T-helper 2 cell (primary cell): ENCODE measurements at regions not wholly inside any gene's neighbourhood (a gene's known extent, or its start where the extent isn't known, plus 50 kb on each side); places are given as distances from the start of the nearest gene placed in this dataset.
"Not testable (repeated sequence)": the region's sequence is repeated elsewhere in the genome, so short reads cannot be mapped to it uniquely, and the experiment has no call there.

ENCODE experiments used
- DNase-seq, 5 experiments: peaks; one replicate each; pipeline versions ENCODE4 v3.0.0 to v3.0.0-alpha.2; 2012 to 2022

- no peak for DNase-seq
Measured at GRCh38 chr11:121358760-121359159, 66.2 kb downstream of the SC5D start.

DNA sequence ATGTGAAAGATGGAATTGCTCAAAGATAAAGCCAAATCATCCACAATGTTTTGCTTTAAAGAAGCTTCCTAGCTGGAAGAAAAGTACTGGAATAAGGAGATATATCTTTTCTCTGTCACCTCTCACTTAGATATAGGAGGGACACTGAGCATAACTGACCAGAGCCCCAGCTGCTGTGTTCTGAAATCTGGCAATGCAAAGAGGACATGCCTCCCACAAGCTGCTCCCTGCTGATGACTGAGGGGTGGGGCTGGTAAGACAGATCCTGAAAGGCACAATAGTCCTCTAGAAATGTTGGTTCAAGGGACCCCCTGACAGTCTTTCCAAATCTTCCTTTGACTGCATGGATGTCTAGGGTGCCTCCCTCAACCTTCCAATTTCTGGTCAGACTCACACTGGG lies 67.0 kb downstream of the SC5D start:
- no peak for DNase-seq

- not testable (repeated sequence) for DNase-seq
Measured at GRCh38 chr11:121362955-121363354, 70.4 kb downstream of the SC5D start.

- DNase-seq, result no peak
Measured at GRCh38 chr11:121365304-121365703, 72.7 kb downstream of the SC5D start.

GRCh38 chr11:121366038-121366437 lies 73.5 kb downstream of the SC5D start:
- DNase-seq, result no peak

DNA sequence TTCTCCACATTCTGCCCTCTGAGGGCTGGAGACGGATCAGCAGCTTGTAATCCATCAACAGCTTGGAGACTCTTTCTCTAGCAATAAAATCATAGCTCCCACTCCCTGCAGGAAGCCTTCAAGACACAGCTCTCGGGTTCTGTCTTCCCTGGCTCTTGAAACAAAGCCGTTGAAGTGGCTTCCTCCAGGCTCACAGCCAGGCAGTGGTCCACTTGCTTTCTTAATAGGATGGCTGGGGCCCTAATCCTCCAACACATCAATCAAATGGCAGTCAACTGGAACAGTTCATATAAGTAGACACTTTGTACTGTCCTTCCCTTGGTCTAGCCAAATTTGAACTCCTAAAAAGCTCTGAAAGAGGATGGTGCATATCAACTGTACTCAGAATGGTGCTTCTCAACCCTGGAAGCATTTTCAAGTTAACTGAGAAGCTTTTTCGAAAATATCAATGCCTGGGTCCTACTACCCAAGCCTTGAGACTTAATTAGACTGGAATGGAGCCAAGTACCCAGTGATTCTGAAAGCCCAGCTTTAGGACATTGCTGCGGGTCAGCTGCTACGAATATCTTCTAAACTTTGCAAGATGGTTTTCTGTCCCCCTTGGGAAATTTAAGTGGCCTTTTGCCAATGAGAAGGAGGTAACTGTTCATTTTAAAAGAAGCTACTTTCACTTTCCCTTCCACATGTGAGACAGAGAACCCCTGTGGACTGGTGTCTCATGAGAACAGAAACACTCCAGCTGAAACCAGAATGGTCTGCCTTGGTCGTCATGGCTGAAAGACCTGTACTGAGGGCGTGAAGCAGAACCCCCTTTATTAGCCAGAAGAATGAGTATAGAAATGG lies 74.7 kb downstream of the SC5D start:
- DNase-seq, result peak in 2 of 5 experiments; percentile 19 to 74

- no peak for DNase-seq
Measured at GRCh38 chr11:121367844-121368225, 75.3 kb downstream of the SC5D start.

- no peak for DNase-seq
Measured at GRCh38 chr11:121368364-121369240, 76.0 kb downstream of the SC5D start.

DNA sequence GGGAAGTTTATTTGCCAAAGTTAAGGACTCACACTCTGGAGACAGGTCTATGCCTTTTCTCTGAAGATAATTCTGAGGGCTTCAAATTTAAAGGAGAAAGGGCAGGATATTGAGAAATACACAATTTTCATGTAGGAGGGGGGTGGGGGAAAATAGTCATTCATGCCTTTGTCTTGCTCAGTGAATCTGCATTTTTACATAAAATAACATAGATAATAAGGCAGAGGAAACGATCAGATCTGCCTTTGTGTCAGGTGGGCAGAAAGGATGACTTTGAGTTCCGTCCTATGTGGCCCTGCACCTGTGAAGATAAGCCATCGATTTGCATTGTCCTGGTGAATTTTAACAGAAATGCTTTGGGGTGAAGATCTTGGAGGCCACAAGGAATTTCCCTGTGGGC lies 76.8 kb downstream of the SC5D start:
- DNase-seq, result no peak

DNA sequence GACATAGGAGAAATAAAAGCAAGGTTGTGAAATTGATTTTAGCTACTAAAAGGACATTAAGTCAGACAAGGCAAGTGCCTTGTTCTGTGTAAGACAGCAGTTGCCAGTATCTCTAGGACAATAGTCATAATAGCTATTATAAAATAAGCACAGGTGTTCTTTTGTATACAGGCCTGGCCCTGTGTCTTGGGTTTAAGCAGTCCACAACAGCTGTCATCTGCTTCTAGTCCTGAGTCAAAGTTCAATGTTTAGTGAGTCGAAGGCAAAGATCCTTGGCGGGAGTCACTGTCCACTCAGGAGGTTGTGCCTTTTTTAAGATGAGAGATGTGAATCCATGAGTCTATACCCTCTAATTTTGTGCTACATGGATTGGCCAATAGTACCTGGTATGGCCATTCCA lies 79.5 kb downstream of the SC5D start:
- no peak for DNase-seq

DNA sequence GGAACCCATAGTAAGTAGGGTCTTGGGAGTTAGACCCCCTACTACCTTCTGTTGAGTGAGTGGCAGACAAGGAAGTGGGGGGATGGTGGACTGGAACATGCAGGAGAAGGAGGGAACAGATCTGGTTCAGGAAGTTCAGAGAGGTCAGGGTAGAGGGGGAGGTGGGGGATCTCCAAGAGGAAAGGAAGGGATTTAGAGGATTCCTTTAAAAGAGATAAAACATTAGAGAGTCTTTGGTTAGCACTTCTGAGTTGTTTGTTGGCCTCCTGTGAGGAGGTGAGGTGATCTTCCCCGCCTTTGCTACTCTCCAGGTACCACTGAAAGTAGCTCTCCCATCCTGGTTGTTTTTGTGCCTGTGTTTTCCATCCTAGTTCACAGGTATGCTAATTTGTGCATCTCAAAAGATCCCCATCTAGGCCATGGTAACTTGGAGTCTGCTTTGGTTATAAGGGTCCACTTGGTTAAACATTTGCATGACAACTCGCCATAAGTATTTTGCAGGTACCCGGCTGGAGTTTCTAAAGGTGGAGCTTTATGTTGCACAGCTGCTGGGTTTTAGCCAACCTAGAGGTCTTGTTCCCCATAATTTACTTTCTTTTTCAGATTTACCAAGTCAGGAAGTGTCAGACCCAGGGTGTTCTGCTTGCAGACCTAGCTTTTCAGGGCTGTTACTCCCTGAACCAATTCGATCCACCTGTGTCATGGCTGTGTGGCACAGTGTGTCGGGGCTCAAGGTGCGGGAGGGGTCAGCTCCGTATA lies 79.3 kb upstream of the SORL1 start:
- DNase-seq, result peak in 1 of 5 experiments; percentile 67

GRCh38 chr11:121374286-121374985 lies 77.7 kb upstream of the SORL1 start:
- no peak for DNase-seq

GRCh38 chr11:121376130-121376529 lies 76.0 kb upstream of the SORL1 start:
- DNase-seq, result no peak

DNA sequence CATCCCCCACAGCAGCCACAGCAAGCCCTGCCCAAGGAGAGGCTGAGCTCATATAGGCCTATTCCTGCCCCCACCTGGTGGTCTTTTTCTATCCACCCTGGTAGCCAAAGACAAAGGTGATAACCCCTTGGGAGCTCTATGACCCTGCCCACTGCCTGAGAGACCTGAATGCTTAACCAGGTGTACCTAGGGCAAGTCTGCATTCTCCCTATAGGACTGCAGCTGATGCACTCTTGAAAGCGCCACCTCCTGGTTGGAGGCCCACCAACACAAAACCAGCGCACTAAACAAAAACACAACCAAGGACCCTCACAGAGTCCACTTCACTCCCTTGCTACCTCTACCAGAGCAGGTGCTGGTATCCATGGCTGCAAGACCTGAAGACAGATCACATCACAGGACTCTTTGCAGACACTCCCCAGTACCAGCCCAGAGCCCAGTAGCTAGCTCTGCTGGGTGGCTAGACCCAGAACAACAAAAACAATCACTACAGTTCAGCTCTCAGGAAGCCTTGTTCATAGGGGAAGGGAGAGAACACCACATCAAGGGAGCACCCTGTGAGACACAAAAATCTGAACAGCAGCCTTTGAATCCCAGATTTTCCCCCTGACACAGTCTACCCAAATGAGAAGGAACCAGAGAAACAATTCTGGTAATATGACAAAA lies 72.8 kb upstream of the SORL1 start:
- DNase-seq, result not testable (repeated sequence)

DNA sequence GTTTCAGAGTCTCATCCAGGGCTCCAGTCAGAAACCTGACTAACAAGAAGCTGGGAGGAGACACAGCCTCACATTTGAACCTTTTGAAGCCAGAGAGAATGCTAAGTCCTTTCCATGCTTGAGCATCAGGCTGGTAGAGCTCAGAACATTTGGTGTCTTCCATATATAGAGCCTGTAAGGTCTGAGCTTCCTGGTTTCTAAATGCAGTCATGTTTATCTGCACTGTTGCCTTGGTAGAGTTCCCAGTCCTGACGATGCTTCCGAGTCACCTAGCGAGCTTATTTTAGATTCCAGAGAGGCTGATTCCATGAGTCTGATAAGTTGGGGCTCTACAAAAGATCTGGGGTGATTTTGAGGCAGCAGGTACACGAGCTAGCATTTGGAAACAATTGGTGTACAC lies 68.4 kb upstream of the SORL1 start:
- no peak for DNase-seq

DNA sequence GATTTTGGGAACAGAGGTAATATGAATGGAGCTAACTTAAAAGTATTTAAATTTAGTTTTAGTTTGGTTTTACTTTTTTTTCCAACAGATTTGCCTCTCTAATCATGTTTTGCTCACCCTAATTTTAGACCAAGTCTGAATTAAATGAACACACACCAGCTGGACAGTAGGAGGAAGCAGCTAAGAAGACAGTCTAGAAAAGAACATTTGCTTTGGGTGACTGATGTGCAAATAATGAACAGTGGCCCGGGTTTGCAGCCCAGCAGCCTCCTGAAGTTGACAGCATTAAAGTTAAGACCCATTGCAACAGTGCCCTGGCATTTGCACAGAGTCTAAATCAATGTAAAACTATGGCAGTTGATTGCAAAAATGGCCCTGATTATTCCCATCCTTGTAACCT lies 66.4 kb upstream of the SORL1 start:
- DNase-seq, result no peak
